Gastroesophageal sphincter (tissue), 3 donors: ENCODE measurements at regions not wholly inside any gene's neighbourhood (a gene's known extent, or its start where the extent isn't known, plus 50 kb on each side); places are given as distances from the start of the nearest gene placed in this dataset.

Experiments
- CTCF ChIP-seq, 4 experiments: fragments of 200-600 bp in 2 of 4; fragments of 450-650 bp in 2 of 4; sonication (generic) in 1 of 4; IDR thresholded peaks; one replicate each; pipeline ENCODE4 v1.5.1; 2017 to 2019; ENCODE audit warnings: antibody characterized with exemption in 4 of 4, mild to moderate bottlenecking in 2 of 4, moderate library complexity in 2 of 4
- POLR2A ChIP-seq, 2 donors: fragments of 450-650 bp; IDR thresholded peaks; one replicate each; pipeline ENCODE4 v1.6.1; 2017; ENCODE audit warnings: antibody characterized with exemption in 2 of 2, mild to moderate bottlenecking in 2 of 2, moderate library complexity in 1 of 2
- POLR2AphosphoS5 ChIP-seq: sonication (generic); formaldehyde crosslinking; IDR thresholded peaks from one replicate; pipeline ENCODE4 v1.6.1; 2017; ENCODE audit warnings: antibody characterized with exemption

GRCh38 chr22:47367107-47367690, 604.7 kb downstream of the TBC1D22A start:
- TF ChIP-seq POLR2A (IDR thresholded peaks at IDR 0.05) (no peak), POLR2AphosphoS5 (no peak), CTCF (IDR thresholded peaks at IDR 0.05) (no peak)
